Neural progenitor cell (in vitro differentiated cells): ENCODE measurements at regions not wholly inside any gene's neighbourhood (a gene's known extent, or its start where the extent isn't known, plus 50 kb on each side); places are given as distances from the start of the nearest gene placed in this dataset.
A peak's percentile ranks its signal among the peaks of the same experiment; 100 is the strongest.

ENCODE experiments used
- DNase-seq: peaks from one replicate; pipeline ENCODE4 v3.0.0-alpha.2; 2016; ENCODE audit warnings: low spot score
- H2AFZ ChIP-seq: fragments of 200-600 bp; sonication (generic); replicated peaks from 2 replicates; pipeline ENCODE4 v1.6.1; 2016; ENCODE audit warnings: antibody characterized with exemption
- H3F3A ChIP-seq: fragments of 200-600 bp; sonication (generic); 2 replicates; pipeline ENCODE4 v1.6.1; 2016; ENCODE audit warnings: antibody characterized with exemption, low read depth
- H3K27ac ChIP-seq: fragments of 200-600 bp; sonication (generic); 2 replicates; pipeline ENCODE4 v1.5.1; 2016; ENCODE audit warnings: mild to moderate bottlenecking
- H3K27me3 ChIP-seq: fragments of 200-600 bp; sonication (generic); 2 replicates; pipeline ENCODE4 v1.6.1; 2016; ENCODE audit warnings: mild to moderate bottlenecking, moderate library complexity
- H3K36me3 ChIP-seq: fragments of 200-600 bp; sonication (generic); 2 replicates; pipeline ENCODE4 v1.5.1; 2016
- H3K4me1 ChIP-seq: fragments of 200-600 bp; sonication (generic); 2 replicates; pipeline ENCODE4 v1.6.1; 2016; ENCODE audit warnings: mixed run types
- H3K4me2 ChIP-seq: fragments of 200-600 bp; sonication (generic); 2 replicates; pipeline ENCODE4 v1.6.1; 2016
- H3K4me3 ChIP-seq: fragments of 200-600 bp; sonication (generic); 2 replicates; pipeline ENCODE4 v1.5.1; 2016
- H3K79me2 ChIP-seq: fragments of 200-600 bp; sonication (generic); 2 replicates; pipeline ENCODE4 v1.6.1; 2016; ENCODE audit warnings: low read depth
- H3K9ac ChIP-seq: fragments of 200-600 bp; sonication (generic); 2 replicates; pipeline ENCODE4 v1.6.1; 2016
- H3K9me3 ChIP-seq: fragments of 200-600 bp; sonication (generic); 2 replicates; pipeline ENCODE4 v1.5.1; 2016; ENCODE audit warnings: low read depth
- H4K20me1 ChIP-seq: fragments of 200-600 bp; sonication (generic); 2 replicates; pipeline ENCODE4 v1.6.1; 2016; ENCODE audit warnings: low read depth
- H3K27ac Mint-ChIP-seq: 3 replicates; pipeline ENCODE4 v1.8.0; 2021; ENCODE audit warnings: mixed read lengths
- H3K27me3 Mint-ChIP-seq: 2 replicates; pipeline ENCODE4 v1.8.0; 2022; ENCODE audit warnings: low read depth, mild to moderate bottlenecking, inconsistent platforms, moderate library complexity, mixed read lengths; ENCODE audit not compliant: insufficient read depth
- H3K36me3 Mint-ChIP-seq: 3 replicates; pipeline ENCODE4 v1.8.0; 2021; ENCODE audit warnings: mixed read lengths
- H3K4me1 Mint-ChIP-seq: 3 replicates; pipeline ENCODE4 v1.8.0; 2021; ENCODE audit warnings: mixed read lengths
- H3K4me3 Mint-ChIP-seq: 3 replicates; pipeline ENCODE4 v1.8.0; 2021; ENCODE audit warnings: mild to moderate bottlenecking, moderate library complexity, mixed read lengths
- H3K9me3 Mint-ChIP-seq: 3 replicates; pipeline ENCODE4 v1.8.0; 2020; ENCODE audit warnings: mixed read lengths
- CTCF ChIP-seq: fragments of 200-600 bp; sonication (generic); IDR thresholded peaks from 2 replicates; pipeline ENCODE4 v1.5.1; 2017; ENCODE audit warnings: antibody characterized with exemption, mild to moderate bottlenecking
- EZH2 ChIP-seq: fragments of 200-600 bp; sonication (generic); IDR thresholded peaks from 2 replicates; pipeline ENCODE4 v1.6.1; 2017; ENCODE audit warnings: antibody characterized with exemption, mild to moderate bottlenecking, moderate library complexity
- EZH2phosphoT487 ChIP-seq: fragments of 200-600 bp; sonication (generic); IDR thresholded peaks from 2 replicates; pipeline ENCODE4 v1.6.1; 2017; ENCODE audit warnings: antibody characterized with exemption

DNA sequence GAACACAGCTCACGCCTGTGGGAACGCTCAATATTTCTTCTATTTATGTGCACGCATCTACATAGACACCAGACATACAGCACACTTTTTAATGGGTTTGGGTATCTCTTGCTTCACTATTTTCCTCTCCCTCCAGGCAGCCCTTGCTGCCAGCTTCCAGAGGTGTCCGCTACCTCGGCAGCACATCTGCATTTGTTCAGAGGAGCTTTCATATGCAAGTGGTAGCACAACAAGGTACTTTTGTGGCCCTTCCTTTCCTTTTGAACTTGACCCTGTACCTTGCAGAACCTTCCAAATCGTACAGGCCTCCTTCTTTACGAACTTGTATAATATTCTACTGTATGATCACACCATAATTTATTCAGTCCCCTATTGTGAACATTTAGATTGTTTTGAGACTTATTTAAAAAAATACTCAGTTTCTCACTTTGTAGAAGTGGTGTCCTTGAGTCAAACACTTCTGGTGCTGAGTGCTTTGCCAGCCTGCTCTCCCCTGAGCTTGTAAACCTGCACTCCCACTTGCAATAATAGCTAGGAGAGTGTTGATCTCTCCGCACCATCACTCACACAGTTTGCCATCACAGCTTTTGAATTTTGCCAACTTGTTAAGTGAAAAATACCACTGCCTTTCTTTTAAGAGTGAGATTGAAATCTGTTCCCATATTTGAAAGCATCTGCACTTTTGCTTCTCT lies 106.0 kb upstream of the ZNF32 start:
- Histone ChIP-seq H3K4me3 (no peak overlapping the region), H3K9me3 (no peaks in the 10 kb centered on the region), H4K20me1 (no peaks in the 10 kb centered on the region), H3K79me2 (no peaks in the 10 kb centered on the region), H3K27me3 (no peaks in the 10 kb centered on the region), H3K4me1 (no peaks in the 10 kb centered on the region), H2AFZ (no peak overlapping the region), H3K27ac (no peak overlapping the region), H3K9ac (no peak overlapping the region), H3K4me2 (no peak overlapping the region), H3F3A (no peaks in the 10 kb centered on the region), H3K36me3 (no peaks in the 10 kb centered on the region)
- Mint-ChIP-seq H3K27ac (no peak overlapping the region), H3K4me3 (no peak overlapping the region), H3K36me3 (no peaks in the 10 kb centered on the region), H3K27me3 (peaks cover 2% of the 10 kb centered on the region), H3K4me1 (peaks cover 5% of the 10 kb centered on the region), H3K9me3 (no peaks in the 10 kb centered on the region)
- TF ChIP-seq EZH2phosphoT487 (no peak), CTCF (no peak), EZH2 (no peak)
- no peak for DNase-seq

DNA sequence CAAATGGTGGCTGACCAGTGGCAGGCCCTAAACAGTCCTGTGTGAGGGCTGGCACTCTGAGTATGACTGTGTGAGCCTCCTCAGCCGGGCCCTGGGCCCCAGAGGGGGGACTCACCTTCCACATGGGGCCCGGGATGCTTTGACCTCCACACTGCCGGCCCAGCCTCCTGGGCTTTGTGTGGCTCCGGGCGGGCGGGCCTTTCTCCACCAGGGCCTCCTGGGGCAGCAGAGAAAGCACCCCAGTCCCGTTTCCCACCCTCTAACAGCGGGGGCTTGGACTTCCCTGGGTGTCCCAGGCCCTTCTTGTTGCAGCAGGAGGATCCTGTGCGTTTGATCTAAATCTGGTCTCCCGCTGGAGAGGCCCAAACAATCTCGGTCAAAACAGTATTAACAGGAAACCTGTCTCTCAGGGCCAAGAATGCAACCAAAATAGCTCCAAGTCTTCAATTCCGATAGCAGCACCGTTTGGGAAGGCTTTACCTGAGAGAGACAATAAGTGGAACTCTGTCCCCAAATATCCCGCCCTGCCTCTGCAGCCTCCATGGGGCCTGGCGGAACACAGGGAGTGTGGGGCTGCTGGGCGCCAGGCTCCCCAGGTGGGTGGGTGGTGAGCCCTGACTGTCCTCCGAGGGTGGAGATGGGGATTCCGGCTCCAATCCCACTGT lies 104.8 kb upstream of the ZNF32 start:
- H3K4me1 ChIP-seq, result no peaks in the 10 kb centered on the region
- no peaks in the 10 kb centered on the region for H3K79me2 ChIP-seq
- H2AFZ ChIP-seq, result peak overlapping the region; percentile 63
- no peak overlapping the region for H3K9ac ChIP-seq
- H3K27me3 Mint-ChIP-seq, result peaks cover 3% of the 10 kb centered on the region
- H3K4me3 ChIP-seq, result no peak overlapping the region
- H3K4me3 Mint-ChIP-seq, result no peak overlapping the region
- H3K4me2 ChIP-seq, result no peak overlapping the region
- H3K36me3 Mint-ChIP-seq, result no peaks in the 10 kb centered on the region
- no peaks in the 10 kb centered on the region for H3K9me3 ChIP-seq
- no peak overlapping the region for H3K27ac Mint-ChIP-seq
- no peaks in the 10 kb centered on the region for H4K20me1 ChIP-seq
- H3K9me3 Mint-ChIP-seq, result no peaks in the 10 kb centered on the region
- no peak for DNase-seq
- H3K27ac ChIP-seq, result no peak overlapping the region
- H3K4me1 Mint-ChIP-seq, result peaks cover 5% of the 10 kb centered on the region
- no peak for TF ChIP-seq EZH2
- TF ChIP-seq EZH2phosphoT487, result no peak
- no peak for TF ChIP-seq CTCF
- no peaks in the 10 kb centered on the region for H3K36me3 ChIP-seq
- H3F3A ChIP-seq, result no peaks in the 10 kb centered on the region
- no peaks in the 10 kb centered on the region for H3K27me3 ChIP-seq

GRCh38 chr10:43752682-43753081 lies 104.0 kb upstream of the ZNF32 start:
- Mint-ChIP-seq H3K9me3 (no peaks in the 10 kb centered on the region), H3K4me1 (peaks cover 5% of the 10 kb centered on the region), H3K27ac (no peak overlapping the region), H3K36me3 (no peaks in the 10 kb centered on the region), H3K4me3 (no peak overlapping the region), H3K27me3 (peaks cover 3% of the 10 kb centered on the region)
- no peak for DNase-seq
- Histone ChIP-seq H3K27me3 (no peaks in the 10 kb centered on the region), H3K4me2 (no peak overlapping the region), H3K9ac (no peak overlapping the region), H3K4me1 (no peaks in the 10 kb centered on the region), H3K36me3 (no peaks in the 10 kb centered on the region), H3K4me3 (no peak overlapping the region), H3K9me3 (no peaks in the 10 kb centered on the region), H3F3A (no peaks in the 10 kb centered on the region), H4K20me1 (no peaks in the 10 kb centered on the region), H3K79me2 (no peaks in the 10 kb centered on the region), H2AFZ (no peak overlapping the region), H3K27ac (no peak overlapping the region)
- no peak for TF ChIP-seq EZH2phosphoT487
- no peak for TF ChIP-seq EZH2
- TF ChIP-seq CTCF, result no peak
